Prostate gland (tissue), 2 donors: ENCODE measurements at regions not wholly inside any gene's neighbourhood (a gene's known extent, or its start where the extent isn't known, plus 50 kb on each side); places are given as distances from the start of the nearest gene placed in this dataset.

Experiments used
- DNase-seq: peaks from one replicate; pipeline ENCODE4 v3.0.0-alpha.2; 2019; ENCODE audit warnings: low spot score
- H3K27ac ChIP-seq, 2 donors: fragments of 200-600 bp; sonication (generic); 2 replicates each; pipeline ENCODE4 v1.5.1; 2017 to 2019
- H3K27me3 ChIP-seq: fragments of 200-600 bp; sonication (generic); replicated peaks from 2 replicates; pipeline ENCODE4 v1.5.1; 2019; ENCODE audit not compliant: insufficient read depth
- H3K36me3 ChIP-seq, 2 donors: fragments of 200-600 bp; sonication (generic); 1 replicate in 1 of 2; 2 replicates in 1 of 2; pipeline versions ENCODE4 v1.5.1 to v1.8.1; 2017 to 2019
- H3K4me1 ChIP-seq: fragments of 200-600 bp; sonication (generic); replicated peaks from 2 replicates; pipeline ENCODE4 v1.5.1; 2019
- H3K4me3 ChIP-seq, 2 donors: fragments of 200-600 bp; sonication (generic); 2 replicates each; pipeline ENCODE4 v1.5.1; 2017 to 2019
- H3K9me3 ChIP-seq: fragments of 200-600 bp; sonication (generic); 2 replicates; pipeline ENCODE4 v1.5.1; 2017
- POLR2A ChIP-seq: fragments of 450-650 bp; IDR thresholded peaks from one replicate; pipeline ENCODE4 v1.6.1; 2016; ENCODE audit warnings: antibody characterized with exemption, mild to moderate bottlenecking
- POLR2AphosphoS5 ChIP-seq: sonication (generic); formaldehyde crosslinking; IDR thresholded peaks from one replicate; pipeline ENCODE4 v1.6.1; 2017; ENCODE audit warnings: antibody characterized with exemption
- WGBS: methylation state at CpG from one replicate; pipeline ENCODE4 v1.1.5; 2018; 5-methylcytosine and 5-hydroxymethylcytosine counted together
- intact Hi-C: fragments of 100-400 bp; cut with DNase I; formaldehyde crosslinking; loops from one replicate; pipeline ENCODE4 v1.14.2; 2022
- TF ChIP-seq, protein P1 (sequence below), 4 experiments: fragments of 200-600 bp in 2 of 4; fragments of 450-650 bp in 2 of 4; sonication (generic) in 2 of 4; IDR thresholded peaks; 1 replicate in 3 of 4; 2 replicates in 1 of 4; pipeline ENCODE4 v1.5.1; 2016 to 2019; ENCODE audit warnings: antibody characterized with exemption in 4 of 4, mild to moderate bottlenecking in 2 of 4, moderate library complexity in 2 of 4

- WGBS, result 25% methylated on average over 2 of the region's 2 CpGs
- intact Hi-C loops, result no loop called here
- no peaks in the 10 kb centered on the region for H3K27me3 ChIP-seq
- H3K4me3 ChIP-seq, result no peak overlapping the region
- no peaks in the 10 kb centered on the region for H3K4me1 ChIP-seq
- H3K9me3 ChIP-seq, result no peaks in the 10 kb centered on the region
- TF ChIP-seq, protein P1, sequence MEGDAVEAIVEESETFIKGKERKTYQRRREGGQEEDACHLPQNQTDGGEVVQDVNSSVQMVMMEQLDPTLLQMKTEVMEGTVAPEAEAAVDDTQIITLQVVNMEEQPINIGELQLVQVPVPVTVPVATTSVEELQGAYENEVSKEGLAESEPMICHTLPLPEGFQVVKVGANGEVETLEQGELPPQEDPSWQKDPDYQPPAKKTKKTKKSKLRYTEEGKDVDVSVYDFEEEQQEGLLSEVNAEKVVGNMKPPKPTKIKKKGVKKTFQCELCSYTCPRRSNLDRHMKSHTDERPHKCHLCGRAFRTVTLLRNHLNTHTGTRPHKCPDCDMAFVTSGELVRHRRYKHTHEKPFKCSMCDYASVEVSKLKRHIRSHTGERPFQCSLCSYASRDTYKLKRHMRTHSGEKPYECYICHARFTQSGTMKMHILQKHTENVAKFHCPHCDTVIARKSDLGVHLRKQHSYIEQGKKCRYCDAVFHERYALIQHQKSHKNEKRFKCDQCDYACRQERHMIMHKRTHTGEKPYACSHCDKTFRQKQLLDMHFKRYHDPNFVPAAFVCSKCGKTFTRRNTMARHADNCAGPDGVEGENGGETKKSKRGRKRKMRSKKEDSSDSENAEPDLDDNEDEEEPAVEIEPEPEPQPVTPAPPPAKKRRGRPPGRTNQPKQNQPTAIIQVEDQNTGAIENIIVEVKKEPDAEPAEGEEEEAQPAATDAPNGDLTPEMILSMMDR (IDR thresholded peaks at IDR 0.05), result no peak
- TF ChIP-seq POLR2A (no peak), POLR2AphosphoS5 (no peak)
- H3K27ac ChIP-seq, result no peak overlapping the region
- no peak for DNase-seq
- no peaks in the 10 kb centered on the region for H3K36me3 ChIP-seq
Measured at GRCh38 chr3:168548719-168549118, 453.0 kb upstream of the GOLIM4 start.

GRCh38 chr3:168546707-168547106 lies 451.0 kb upstream of the GOLIM4 start:
- H3K27ac ChIP-seq, result no peak overlapping the region
- WGBS, result 94% methylated on average over 7 of the region's 7 CpGs
- TF ChIP-seq POLR2AphosphoS5 (no peak), POLR2A (no peak)
- TF ChIP-seq, protein P1 (IDR thresholded peaks at IDR 0.05), result no peak
- H3K36me3 ChIP-seq, result no peaks in the 10 kb centered on the region
- no peak overlapping the region for H3K4me3 ChIP-seq
- H3K27me3 ChIP-seq, result no peaks in the 10 kb centered on the region
- DNase-seq, result no peak
- H3K9me3 ChIP-seq, result no peaks in the 10 kb centered on the region
- no peaks in the 10 kb centered on the region for H3K4me1 ChIP-seq
- intact Hi-C loops, result no loop called here

DNA sequence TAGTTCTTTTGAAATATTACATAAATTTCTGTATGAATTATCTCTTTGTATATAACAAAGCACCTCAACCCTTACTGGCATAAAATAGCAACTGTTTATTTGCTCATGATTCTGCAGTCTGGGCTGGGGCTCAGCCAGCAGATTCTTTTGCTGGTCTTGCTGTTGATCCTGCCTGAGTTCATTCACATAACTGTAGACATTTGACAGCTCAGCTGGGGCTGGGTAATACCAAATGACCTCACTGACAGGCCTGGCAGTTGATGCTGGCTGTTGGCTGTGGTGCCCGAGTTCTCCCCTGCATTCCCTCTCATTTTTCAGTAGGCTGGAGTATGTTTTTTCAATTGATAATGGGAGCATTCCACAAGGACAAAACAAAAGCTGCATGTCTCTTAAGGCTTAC lies 449.9 kb upstream of the GOLIM4 start:
- Histone ChIP-seq H3K9me3 (no peaks in the 10 kb centered on the region), H3K27ac (no peak overlapping the region), H3K4me3 (no peak overlapping the region), H3K36me3 (no peaks in the 10 kb centered on the region), H3K4me1 (no peaks in the 10 kb centered on the region), H3K27me3 (no peaks in the 10 kb centered on the region)
- DNase-seq, result no peak
- intact Hi-C loops, result no loop called here
- TF ChIP-seq, protein P1 (IDR thresholded peaks at IDR 0.05), result no peak
- TF ChIP-seq POLR2AphosphoS5, result no peak
- no peak for TF ChIP-seq POLR2A
- WGBS, result 25% methylated on average over 1 of the region's 1 CpG

DNA sequence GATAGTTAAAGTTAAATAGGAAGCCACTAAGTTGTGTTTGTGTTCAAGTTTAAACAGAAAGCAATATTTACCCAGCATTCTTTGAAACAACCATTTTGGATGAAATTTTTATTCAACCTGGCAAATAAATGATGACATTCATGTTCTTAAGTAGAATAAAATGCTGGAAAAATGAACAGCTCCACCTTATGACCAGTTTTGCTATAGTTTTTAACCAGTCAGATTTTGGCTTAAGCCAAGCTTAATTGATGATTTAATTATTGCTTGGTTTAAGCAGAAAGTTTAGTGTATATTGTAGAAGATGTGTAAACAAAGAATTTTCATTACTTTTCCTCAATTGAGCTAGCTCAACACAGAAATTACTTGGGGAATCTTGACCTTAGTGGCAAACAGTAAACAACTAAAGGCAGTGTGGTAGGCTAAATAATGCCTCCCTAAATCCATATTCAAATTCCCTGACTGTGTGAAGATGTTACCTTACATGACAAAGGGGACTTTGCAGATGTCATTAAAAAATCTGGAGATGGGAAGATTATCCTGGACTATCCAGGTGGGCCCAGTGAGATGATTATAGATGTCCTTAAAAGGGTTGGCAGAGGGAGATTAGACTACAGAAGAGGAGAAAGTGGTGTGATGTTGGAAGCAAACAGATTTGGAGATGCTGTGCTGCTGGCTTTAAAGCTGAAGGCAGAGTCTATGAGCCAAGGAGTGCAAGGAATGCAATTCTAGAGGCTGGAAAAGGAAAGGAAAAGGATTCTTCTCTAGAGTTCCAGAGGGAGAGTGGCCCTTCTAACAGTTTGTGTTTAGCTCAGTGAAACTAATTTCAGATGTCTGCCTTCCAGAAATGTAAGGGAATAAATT lies 448.6 kb upstream of the GOLIM4 start:
- TF ChIP-seq POLR2AphosphoS5 (no peak), POLR2A (no peak)
- TF ChIP-seq, protein P1 (IDR thresholded peaks at IDR 0.05), result no peak
- H3K36me3 ChIP-seq, result no peaks in the 10 kb centered on the region
- DNase-seq, result no peak
- no peaks in the 10 kb centered on the region for H3K4me1 ChIP-seq
- H3K27me3 ChIP-seq, result no peaks in the 10 kb centered on the region
- H3K4me3 ChIP-seq, result no peak overlapping the region
- intact Hi-C loops, result no loop called here
- H3K9me3 ChIP-seq, result no peaks in the 10 kb centered on the region
- no peak overlapping the region for H3K27ac ChIP-seq

DNA sequence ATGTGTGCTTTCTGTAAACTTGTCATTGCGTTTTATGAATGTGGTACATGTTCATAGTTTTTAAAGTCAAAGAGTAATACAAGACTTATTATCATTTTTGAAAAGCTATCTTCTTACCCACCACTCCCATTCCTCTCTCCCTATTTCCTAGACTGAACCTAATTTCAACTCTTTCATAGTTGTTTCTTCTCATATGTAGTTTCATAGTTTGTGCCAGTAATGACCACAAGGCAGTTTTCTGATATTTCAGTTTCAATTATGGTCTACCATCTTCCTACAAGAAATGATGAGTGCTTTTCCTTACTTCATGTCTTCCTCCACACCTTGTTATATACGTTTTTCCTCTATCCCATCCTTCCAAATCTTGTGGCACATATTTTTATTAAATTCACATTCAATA lies 445.0 kb upstream of the GOLIM4 start:
- no peaks in the 10 kb centered on the region for H3K4me1 ChIP-seq
- no peaks in the 10 kb centered on the region for H3K36me3 ChIP-seq
- DNase-seq, result no peak
- intact Hi-C loops, result no loop called here
- TF ChIP-seq POLR2AphosphoS5, result no peak
- no peak for TF ChIP-seq POLR2A
- TF ChIP-seq, protein P1 (IDR thresholded peaks at IDR 0.05), result no peak
- WGBS, result 36% methylated on average over 2 of the region's 2 CpGs
- H3K27me3 ChIP-seq, result no peaks in the 10 kb centered on the region
- H3K9me3 ChIP-seq, result no peaks in the 10 kb centered on the region
- no peak overlapping the region for H3K4me3 ChIP-seq
- no peak overlapping the region for H3K27ac ChIP-seq
